EH (cell line): ENCODE measurements at regions not wholly inside any gene's neighbourhood (a gene's known extent, or its start where the extent isn't known, plus 50 kb on each side); places are given as distances from the start of the nearest gene placed in this dataset.
"Not testable (repeated sequence)": the region's sequence is repeated elsewhere in the genome, so short reads cannot be mapped to it uniquely, and the experiment has no call there.

Experiments used
- DNase-seq: peaks from one replicate; pipeline ENCODE4 v3.0.0-alpha.2; 2015; ENCODE audit warnings: low read depth

DNA sequence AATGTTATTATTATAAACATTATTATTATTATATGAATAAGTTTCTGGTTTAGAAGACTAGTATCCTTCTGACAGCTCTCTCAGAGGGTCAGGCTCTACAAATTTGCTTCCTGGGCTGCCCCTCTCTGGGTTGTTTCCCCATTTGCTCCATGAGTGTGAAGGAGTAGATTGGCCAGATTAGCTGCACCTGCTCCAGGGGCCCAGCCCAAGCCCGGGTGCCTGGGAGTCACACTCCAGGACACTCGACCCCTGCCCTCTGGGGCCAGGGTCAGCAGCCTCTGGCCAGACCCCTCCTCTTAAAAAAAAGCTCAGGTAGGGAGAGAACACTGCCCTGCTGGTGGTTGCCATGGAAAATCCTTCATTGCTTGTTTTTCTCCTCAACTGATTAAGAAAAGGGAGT is 169.0 kb upstream of the FOXD4L5 start:
- DNase-seq = not testable (repeated sequence)

DNA sequence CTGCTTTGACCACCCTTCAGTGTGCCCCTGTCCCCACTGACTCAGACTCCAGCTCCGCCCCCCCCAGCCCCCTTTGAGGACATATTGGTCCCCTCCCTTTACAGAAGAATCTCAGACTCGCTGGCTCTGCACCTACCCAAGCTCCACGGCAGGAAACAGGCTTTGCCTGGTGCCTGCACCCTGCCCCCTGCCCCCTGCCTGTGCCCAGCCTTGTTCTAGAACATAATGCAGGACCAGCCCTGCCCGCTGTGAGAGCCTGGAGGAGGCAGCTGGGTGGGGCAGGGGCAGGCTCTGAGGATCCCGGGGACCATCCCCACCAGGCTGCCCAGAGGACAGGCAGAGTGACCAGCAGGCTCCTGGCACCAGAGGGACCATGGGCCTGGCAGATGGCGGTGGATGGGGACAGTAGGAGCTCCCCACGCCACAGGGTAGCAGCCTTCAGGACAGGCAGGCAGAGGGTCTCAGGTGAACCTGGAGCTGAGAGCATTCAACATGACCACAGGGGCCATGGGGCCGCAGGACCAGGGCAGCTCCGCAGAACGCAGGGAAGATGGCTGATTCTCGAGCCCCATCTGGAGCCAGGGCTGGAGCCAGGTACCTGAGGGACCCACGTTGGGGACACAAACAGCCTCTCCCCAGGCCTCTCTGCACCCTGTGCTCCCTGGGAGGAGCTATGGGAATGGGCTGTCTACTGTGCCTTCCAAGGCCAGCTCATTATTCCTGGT is 165.0 kb upstream of the FOXD4L5 start:
- DNase-seq = not testable (repeated sequence)

DNA sequence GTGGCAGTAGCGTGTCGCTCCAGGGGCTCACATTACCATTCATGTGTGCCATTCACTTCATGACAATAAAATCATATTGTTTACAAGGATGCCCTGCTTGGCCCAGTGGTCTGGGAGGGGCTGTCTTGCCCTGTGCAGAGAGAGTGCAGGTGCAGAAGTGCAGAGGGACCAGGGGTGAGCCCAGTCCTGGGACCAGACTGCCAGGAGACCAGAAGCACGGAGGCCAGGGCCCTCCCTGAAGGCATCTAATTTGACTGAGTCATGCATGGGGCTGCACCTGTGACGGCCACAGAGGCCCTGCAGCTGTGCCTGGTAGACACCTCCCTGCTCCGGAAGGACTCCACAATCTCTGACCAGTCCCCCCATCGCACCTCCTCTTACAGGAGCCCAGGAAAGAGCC is 164.4 kb upstream of the FOXD4L5 start:
- no peak for DNase-seq

DNA sequence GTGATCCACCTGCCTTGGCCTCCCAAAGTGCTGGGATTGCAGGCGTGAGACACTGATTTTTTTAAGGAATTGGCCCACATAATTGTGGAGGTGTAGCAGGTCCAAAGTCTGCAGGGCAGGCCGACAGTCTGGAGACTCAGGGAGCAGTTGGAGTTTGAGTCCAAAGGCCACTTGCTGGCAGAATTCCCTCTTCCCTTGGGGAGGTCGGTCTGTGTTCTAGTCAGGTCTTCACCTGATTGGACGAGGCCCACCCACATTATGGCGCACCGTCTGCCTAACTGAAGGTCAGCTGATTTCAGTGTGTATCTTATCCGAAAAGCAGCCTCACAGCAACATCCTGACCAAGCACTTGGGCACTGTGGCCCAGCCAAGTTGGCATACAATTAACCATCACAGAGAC is 162.1 kb upstream of the FOXD4L5 start:
- DNase-seq = not testable (repeated sequence)

DNA sequence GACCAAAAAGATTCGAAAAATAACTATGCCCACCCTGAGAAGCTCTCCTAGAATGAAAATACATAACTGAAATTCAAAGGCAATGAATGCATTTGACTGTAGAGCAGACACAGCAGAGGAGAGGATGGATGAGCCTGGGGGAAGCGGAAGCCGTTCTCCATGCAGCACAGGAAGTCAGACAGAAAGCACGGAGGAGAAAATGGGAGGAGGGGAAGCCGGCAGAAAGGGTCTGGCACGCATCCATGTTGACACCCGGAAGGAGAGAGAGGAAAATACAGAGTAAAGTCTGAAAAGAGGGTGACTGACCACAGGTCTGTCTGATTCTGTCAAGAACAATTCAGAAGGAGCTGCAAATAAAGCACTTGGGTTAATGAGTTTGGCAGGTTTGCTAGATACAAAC is 161.0 kb upstream of the FOXD4L5 start:
- not testable (repeated sequence) for DNase-seq

DNA sequence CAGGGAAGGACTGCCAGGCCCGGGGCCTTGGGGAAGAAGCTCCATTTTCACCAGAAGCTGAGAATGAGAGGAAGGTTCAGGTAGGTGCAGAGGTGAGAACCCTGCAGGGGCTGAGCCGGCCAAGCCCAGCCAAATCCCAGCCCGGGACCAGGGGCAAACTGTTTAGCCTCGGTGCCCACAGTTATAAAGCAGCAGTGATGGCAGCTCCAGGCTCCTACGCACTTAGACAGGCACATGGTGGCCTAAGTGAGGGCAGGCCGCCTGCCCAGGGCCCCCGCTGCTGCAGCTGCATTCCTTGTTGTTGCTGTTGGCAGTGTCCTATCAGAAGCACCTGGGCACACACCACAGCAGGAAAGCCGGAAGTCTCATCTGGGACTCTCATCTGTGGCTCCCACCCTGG is 159.9 kb upstream of the FOXD4L5 start:
- no peak for DNase-seq

DNA sequence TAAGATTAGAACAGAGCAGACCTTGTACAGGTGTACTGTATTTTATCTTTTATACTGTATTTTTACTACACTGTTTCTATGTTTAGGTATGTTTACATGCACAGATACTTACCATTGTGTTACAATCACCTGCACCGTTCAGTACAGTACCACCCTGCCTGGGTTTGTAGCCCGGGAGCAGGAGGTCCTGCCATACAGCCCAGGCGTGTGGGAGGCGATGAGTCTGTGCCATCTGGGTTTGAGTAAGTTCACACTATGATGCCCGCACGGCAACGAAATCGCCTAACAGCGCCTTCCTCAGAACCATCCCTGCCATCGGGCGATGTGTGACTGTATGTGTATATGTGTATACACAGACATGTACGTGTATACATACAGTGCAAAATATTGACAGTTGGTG is 157.1 kb upstream of the FOXD4L5 start:
- DNase-seq = not testable (repeated sequence)

DNA sequence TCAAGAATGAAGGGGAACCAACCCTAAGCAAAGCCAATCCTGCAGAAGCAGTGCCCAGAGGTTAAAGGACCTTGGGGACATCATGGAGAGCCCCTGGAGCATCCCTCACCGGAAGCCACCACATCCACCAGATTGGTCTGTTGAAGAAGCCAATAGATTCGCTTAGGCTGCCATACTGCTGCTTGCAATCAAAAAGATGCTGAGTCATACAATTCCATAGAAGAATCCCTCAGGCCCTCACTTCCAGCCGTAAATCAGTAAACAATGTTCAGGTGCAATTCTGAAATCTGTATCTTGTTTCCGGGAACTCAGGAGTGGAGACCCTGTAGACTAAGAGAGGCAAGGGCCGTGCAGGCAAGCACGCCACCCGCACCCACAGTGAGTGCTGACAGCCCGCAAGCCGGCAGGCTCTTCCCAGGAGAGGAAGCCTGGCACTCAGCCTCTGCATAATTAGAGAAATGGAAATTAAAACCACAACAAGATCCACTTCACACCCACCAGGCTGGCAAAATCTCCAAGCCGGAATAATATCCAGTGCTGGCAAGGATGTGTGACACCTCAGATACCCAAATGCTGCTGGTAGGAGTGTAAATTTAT is 156.4 kb upstream of the FOXD4L5 start:
- DNase-seq = not testable (repeated sequence)

DNA sequence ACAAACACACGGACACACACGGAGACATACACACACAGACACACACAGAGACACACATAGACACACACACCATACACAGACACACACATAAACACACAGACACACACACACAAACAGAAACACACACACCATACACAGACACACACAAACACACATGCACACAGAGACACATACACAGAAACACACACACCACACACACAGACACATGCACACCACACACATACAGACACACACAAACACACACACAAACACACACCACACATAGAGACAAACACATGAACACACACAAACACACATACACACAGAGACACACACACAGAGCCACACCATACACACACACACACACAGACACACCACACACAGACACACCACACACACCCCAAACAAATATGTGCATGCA is 152.7 kb upstream of the FOXD4L5 start:
- DNase-seq = no peak

DNA sequence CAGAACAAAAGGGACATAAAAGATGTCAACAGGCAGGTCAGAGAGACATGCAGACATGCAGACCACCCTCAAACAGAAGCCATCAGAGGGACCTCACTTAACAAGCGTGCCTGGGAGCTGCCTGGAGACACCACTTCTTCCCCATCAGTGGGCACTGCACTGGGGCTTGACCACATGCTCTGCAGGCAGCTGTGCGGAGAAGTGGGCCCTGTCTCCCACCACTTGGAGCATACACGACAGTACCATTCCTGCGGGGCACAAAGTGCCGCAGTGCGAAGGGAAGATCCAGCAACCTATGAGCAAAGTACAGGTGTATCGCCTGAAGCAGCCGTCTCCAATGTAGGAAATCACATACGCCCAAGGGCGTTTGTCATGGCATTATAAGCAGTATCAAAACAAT is 150.5 kb upstream of the FOXD4L5 start:
- DNase-seq = no peak

DNA sequence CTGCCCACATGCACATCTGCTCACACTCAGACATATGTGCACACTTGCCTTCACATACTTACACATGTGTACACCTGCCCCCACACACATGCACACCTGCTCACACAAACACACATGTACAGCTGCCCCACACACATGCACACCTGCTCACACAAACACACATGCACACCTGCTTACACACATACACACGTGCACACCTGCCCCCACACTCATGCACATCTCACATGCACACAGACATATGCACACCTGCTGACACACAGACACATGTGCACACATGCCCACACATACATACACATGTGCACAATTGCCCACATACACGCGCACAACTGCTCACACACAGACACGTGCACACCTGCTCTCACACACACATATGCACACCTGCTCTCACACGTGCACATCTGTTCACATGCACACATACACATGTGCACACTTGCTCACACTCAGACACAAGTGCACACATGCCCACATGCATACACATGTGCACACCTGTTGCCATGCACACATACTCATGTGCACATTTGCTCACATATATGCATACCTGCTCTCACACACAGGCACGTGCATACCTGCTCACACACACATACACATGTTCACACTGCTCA is 147.8 kb upstream of the FOXD4L5 start:
- no peak for DNase-seq

DNA sequence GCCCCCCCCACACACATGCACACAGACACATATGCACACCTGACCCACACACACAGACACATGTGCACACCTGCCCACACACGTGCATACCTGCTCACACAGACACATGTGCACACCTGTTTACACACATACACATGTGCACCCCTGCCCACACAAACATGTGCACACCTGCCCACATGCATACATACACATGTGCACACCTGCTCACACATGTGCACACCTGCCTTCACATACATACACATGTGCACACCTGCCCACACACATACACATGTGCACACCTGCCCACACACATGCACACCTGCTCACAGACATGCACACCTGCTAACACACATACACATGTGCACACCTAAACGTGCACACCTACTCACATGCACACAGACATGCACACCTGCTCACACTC is 147.0 kb upstream of the FOXD4L5 start:
- DNase-seq = no peak

DNA sequence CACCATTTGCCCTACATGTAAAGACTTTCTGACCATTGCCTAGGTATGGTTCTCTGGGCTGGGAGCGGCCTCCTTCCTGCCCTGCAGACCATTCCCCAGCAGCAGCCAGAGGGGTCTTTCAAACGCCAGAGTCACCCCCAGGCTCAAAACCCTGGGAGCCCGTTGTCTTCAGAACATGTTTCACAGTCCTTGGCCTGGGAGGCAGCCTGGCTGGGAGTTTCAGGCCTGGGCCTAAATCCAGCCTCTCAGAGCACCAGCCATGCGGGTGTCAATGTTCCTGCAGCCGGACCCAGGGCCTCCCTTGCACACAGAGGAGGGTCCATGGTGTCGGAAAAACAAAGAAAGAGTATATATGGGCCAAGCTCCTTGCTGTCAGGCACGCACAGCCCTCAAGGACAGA is 145.2 kb upstream of the FOXD4L5 start:
- no peak for DNase-seq

DNA sequence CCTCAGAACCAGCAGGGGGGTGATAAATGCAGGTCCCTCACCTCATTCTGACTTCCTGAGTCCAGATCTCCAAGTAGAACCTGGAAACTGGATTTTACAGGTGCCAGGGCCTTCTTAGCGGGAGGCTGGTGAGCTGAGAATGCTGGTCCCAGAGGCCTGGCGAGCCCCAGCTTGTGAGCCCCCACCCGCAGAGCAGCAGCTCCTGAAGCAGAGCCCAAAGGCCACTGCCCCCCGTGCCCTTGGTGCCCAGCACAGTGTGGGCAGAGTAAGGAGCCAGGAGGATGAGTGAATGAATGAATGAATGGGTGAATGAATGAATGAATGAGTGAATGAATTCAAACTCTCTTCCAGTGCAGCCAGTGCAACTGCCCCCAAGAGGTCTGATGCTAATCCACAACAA is 142.4 kb upstream of the FOXD4L5 start:
- DNase-seq = not testable (repeated sequence)

DNA sequence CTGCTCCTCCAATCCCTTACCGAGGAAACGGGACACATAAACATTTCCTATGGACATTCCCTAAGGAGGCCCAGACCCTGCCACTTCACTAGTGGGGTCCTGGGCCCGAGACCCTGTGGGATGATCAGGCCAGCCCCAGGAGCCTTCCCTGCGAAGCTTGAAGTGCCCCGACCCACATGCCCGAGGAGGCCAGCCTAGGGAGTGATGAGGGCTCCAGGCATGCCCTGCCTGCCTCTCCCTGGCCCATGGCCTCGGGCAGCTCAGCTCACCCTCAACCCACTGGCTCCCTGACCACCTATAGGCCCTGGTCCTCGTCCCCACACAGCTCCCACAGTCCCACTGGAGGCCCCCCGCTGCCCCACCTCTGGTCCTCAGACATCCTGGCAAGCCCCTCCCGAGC is 141.8 kb upstream of the FOXD4L5 start:
- not testable (repeated sequence) for DNase-seq

DNA sequence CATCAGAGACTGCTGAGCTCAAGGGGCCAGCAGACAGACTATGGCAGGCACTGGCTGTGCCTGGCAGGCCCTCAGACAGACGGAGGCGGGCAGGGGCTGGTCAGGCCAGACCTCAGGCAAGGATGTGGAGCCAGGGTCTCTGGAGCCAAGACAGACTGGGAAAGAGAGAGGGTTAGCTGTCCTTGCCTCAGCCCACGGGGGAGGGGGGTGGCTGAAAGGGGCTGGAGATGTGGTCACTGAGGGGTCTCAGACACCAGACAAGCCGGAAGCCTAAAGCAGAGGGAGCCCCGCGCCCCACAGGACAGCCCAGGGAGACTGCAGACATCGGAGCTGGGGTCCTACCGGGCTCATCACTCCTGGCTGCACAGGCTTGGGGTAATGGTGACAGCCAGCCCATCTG is 141.2 kb upstream of the FOXD4L5 start:
- DNase-seq = no peak

DNA sequence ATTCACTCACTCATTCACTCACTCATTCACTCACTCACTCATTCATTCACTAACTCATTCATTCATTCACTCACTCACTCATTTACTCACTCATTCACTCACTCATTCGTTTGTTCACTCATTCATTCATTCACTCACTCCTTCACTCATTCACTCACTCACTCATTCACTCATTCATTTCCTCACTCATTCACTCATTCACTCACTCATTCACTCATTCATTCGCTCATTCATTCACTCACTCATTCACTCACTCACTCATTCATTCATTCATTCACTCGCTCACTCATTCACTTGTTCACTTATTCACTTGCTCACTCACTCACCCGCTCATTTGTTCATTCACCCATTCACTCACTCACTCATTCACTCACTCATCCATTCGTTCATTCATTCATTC is 140.2 kb upstream of the FOXD4L5 start:
- not testable (repeated sequence) for DNase-seq

DNA sequence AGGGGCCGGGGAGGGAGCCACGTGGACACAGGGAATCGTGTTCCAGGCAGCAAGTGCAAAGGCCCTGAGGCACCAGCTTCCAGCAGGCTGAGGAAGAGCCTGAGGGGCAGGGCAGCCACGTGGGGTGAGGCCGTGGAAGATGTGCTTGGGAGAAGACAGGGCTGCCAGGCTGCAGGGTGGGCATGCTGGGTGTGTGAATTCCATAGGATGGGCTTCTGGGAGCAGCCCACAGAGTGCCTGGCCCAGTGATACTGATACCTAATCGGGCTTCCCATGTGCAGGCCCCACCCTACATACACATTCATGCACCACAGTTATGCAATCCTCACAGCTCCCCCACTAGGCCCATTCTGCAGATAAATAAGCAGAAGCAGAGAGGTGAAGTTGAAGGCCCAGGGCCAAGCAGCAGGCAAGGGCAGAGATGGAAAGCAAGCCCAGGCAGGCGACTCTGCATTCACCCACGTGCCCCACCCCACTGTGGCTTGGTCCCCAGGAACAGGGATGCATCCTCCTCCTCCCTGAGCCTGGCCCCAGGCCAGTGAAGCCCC is 139.5 kb upstream of the FOXD4L5 start:
- DNase-seq = not testable (repeated sequence)

DNA sequence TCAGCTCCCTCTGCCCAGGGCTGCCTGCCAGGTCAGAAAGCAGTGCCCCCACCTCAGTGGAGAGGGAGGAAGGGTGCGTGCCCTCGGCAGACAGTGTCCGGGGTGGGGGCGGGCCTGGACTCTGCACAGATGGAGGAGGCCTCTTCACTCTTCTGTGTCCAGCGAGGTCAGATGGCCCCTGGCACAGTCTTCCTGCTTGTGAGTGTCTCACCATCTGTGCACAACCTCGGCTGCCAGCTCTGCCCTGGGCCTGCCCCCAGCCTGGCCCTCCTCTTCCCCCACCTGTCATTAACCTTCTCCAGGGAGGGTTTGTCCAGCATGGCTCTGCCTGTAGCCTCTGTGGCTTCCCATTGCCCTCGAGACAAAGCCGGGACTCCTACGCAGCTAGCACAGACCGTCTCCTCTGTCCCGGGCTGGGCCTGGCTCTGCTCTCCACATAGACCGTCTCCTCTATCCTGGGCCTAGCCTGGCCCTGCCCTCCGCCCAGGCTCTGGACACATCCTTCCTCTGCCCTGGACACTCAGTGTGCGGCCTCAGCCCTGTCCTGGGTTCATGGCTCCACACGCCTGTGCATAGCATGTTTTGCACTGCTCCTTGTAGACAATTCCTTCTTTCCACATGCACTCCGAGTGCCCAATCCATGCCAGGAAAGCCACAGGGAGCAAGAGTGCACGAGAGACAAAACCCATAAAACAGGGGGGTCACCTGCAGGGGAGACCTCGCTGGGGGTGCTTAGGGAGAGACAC is 138.9 kb upstream of the FOXD4L5 start:
- not testable (repeated sequence) for DNase-seq

DNA sequence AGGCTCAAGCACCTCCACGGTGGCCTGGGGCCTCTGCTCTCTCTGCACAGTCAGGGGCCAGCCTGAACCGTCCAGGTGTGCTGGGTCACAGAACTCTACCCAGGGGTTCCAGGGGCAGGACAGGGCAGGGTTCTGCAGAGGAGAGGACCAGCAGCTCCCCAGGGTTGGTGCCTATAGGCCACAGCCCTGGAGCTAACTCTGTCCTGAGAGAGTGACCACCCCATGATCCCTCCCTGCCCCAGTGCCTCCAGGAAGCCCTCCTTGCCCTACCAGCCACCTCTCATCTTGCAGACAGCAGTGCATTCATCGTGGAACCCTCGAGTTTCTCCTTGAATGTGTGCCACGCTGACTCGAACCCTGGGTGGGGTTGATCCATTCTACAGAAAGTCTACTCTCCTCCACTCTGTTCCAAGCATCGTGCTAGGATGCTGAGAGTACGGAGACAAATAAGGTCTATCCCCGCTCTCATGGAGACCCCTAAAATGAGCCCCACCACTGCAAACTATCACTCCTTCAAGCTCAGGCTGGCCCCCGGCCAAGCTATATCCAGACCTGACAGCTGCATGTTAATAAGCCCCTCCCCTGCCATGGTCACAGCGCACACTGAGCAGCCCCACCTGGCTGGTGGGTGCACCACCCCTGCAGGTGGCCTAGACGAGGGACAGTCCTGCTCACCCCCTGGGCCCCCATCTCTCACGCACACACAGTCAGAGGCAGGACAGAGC is 138.1 kb upstream of the FOXD4L5 start:
- not testable (repeated sequence) for DNase-seq

DNA sequence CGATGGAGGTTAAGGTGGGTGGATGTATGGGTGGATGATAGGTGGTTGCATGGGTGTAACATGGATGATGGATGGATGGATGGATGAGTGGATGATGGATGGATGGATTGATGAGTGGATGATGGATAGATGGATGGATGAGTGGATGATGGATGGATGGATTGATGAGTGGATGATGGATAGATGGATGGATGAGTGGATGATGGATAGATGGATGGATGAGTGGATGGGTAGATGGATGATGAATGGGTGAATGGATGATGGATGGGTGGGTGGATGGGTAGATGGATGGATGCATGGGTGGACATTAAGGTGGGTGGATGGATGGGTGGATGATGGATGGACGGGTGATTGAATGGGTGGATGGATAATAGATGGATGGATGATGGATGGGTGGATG is 136.5 kb upstream of the FOXD4L5 start:
- DNase-seq = not testable (repeated sequence)

DNA sequence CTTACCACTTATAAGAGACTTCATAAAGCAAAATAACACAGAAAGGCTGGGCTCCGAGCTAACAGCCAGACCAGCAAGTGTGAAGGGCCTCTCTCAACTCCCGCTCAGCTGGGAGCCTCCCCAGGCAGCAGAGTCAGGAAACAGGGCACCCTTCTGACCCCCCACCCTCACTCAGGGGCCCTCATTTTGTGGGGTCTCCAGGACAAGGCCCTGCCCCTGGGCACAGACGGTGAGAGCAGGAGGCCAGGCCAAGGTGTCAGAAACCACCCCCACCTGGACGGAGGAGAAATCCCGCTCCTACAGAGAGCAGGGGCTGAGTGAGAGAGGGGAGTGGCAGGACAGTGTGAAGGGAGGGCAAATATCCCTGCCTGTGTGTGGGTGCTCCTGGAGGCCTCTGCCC is 135.8 kb upstream of the FOXD4L5 start:
- no peak for DNase-seq
